Coronary artery (tissue), 2 donors: ENCODE measurements at regions not wholly inside any gene's neighbourhood (a gene's known extent, or its start where the extent isn't known, plus 50 kb on each side); places are given as distances from the start of the nearest gene placed in this dataset.
"Not testable (repeated sequence)": the region's sequence is repeated elsewhere in the genome, so short reads cannot be mapped to it uniquely, and the experiment has no call there.

Experiments
- DNase-seq: peaks from one replicate; pipeline ENCODE4 v3.0.0-alpha.2; 2017; ENCODE audit warnings: low spot score
- H3K27ac ChIP-seq, 2 donors: fragments of 200-600 bp; sonication (generic); one replicate each; pipeline ENCODE4 v1.5.1; 2016 to 2019
- H3K4me3 ChIP-seq: fragments of 200-600 bp; sonication (generic); 2 replicates; pipeline ENCODE4 v1.5.1; 2016; ENCODE audit warnings: mild to moderate bottlenecking, moderate library complexity
- TF ChIP-seq, protein P1 (sequence below): fragments of 200-600 bp; sonication (generic); IDR thresholded peaks from one replicate; pipeline ENCODE4 v1.5.1; 2019; ENCODE audit warnings: antibody characterized with exemption

DNA sequence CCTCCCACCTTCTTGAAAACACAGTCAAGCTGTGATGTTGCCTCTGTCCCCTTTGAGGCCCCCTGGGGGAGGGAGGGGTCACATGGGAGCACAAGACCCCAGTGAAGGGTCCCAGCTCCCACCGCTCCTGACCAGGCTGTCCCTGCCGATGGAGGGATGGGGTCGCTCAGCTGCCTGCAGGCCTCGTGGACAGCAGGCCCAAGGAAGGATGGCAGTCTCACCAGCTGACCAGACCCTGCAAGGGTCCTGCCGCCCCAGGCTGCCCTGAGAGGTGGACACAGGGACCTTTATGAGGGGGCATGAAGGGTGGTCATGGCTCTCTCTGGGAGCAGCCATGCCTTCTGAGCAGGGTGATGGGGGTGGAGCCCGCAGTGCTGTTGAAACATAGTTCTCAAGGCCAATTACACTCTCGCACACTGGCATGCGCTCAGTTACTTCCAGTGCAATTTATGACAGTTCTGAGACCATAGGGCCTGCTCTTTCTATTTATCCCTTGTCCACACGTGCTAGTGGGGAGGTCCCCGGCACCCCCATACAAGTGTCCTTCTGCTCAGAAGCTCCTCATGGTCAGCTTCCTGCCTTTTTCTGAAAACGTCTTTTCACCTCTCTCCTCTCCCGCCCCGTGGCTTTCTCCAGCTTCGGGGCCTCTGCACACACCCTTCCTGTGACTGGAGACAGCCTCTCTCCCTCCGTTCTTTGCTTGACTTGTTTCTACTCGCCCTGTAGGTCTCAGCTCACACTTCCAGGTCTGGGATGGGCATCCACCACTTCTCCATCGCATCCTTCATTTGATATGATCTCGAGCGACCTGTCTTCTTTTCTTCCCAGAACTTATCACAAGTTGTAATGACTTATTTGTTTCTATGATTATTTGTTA, 313.1 kb downstream of the ADGRD1 start:
- Histone ChIP-seq H3K27ac (no peak overlapping the region), H3K4me3 (no peak overlapping the region)
- DNase-seq, result no peak
- TF ChIP-seq, protein P1, sequence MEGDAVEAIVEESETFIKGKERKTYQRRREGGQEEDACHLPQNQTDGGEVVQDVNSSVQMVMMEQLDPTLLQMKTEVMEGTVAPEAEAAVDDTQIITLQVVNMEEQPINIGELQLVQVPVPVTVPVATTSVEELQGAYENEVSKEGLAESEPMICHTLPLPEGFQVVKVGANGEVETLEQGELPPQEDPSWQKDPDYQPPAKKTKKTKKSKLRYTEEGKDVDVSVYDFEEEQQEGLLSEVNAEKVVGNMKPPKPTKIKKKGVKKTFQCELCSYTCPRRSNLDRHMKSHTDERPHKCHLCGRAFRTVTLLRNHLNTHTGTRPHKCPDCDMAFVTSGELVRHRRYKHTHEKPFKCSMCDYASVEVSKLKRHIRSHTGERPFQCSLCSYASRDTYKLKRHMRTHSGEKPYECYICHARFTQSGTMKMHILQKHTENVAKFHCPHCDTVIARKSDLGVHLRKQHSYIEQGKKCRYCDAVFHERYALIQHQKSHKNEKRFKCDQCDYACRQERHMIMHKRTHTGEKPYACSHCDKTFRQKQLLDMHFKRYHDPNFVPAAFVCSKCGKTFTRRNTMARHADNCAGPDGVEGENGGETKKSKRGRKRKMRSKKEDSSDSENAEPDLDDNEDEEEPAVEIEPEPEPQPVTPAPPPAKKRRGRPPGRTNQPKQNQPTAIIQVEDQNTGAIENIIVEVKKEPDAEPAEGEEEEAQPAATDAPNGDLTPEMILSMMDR, result no peak

GRCh38 chr12:131267576-131267975, 313.9 kb downstream of the ADGRD1 start:
- Histone ChIP-seq H3K4me3 (no peak overlapping the region), H3K27ac (peak overlapping the region in 1 of 2 donors; percentile 26)
- no peak for DNase-seq
- TF ChIP-seq, protein P1, result no peak

DNA sequence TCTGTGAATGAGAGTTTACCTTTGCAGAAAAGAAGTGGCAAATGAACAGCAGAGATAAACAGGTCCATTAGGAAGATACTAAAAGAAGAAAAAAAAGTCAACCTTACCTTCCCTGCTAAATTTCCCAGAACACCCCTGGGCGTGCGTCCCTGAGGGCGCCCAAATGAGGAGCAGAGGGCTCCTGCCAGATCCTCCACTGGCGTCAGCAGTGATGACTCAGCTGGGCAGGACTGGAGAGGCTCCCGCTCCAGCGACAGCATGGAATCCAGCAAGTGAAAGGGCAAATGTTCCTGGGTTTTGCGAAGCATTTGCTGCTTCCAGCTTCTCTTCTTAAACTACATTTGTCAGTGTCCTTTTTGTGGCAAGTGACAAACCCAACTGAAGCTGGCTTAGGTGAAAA, 314.4 kb downstream of the ADGRD1 start:
- peak overlapping the region in 1 of 2 donors; percentile 26 for H3K27ac ChIP-seq
- not testable (repeated sequence) for H3K4me3 ChIP-seq, DNase-seq

DNA sequence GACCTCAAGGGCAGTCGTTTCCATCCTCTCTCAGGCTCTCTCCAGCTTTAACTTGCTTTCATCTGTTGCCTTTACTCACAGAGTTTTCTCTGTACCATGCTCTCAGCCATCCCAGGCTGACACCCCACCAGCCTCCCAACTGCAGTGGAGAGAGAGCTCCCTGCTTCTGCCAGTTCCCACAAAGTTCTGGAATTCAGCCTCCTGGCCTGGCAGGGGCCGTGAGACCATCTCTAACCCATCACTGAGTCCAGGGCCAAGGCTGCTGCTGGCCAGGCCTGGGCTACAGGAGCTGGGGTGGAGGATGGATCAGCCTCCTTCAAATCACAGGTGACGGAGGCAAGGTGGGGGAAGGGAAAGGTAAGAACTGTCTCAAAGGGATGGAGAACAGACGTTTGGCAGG, 314.9 kb downstream of the ADGRD1 start:
- DNase-seq, H3K4me3 ChIP-seq, H3K27ac ChIP-seq: not testable (repeated sequence)

DNA sequence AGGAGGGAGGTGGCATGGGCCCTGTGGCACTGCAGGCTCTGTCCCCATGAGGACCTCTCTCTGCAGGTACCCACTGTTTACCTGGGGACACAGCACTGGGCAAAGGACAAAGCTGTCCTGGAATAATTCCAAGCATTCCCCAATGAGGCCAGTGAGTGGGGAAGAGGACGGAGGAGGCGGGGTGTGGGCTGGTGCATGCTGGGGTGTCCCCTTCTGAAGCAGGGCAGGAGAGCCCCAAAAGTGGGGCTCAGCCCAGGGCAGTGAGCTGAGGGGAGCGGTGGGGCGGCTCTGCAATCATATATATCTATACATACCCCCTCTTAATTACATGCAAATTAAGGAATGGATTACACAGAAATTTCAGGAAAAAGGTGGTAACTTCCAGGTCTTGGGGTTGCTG, 315.8 kb downstream of the ADGRD1 start:
- H3K27ac ChIP-seq, result no peak overlapping the region
- DNase-seq, result no peak
- TF ChIP-seq, protein P1, result no peak
- H3K4me3 ChIP-seq, result no peak overlapping the region

- H3K4me3 ChIP-seq, DNase-seq, H3K27ac ChIP-seq: not testable (repeated sequence)
These were observed 316.3 kb downstream of the ADGRD1 start for GRCh38 chr12:131269977-131270376.

DNA sequence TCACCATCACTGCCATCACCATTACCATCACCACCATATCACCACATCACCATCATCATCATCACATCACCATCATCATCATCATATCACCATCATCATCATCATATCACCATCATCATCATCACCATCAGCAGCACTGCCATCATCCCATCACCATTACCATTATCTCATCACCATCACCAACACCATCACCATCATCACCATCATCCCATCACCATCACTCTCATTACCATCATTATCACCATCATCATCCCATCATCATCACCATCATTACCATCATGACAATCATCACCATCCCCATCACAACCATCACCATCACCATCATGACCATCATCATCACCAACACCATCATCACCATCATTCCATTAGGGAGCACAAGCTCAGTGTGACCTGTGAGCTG, 318.0 kb downstream of the ADGRD1 start:
- no peak overlapping the region for H3K27ac ChIP-seq
- TF ChIP-seq, protein P1, result no peak
- no peak for DNase-seq
- H3K4me3 ChIP-seq, result no peak overlapping the region

DNA sequence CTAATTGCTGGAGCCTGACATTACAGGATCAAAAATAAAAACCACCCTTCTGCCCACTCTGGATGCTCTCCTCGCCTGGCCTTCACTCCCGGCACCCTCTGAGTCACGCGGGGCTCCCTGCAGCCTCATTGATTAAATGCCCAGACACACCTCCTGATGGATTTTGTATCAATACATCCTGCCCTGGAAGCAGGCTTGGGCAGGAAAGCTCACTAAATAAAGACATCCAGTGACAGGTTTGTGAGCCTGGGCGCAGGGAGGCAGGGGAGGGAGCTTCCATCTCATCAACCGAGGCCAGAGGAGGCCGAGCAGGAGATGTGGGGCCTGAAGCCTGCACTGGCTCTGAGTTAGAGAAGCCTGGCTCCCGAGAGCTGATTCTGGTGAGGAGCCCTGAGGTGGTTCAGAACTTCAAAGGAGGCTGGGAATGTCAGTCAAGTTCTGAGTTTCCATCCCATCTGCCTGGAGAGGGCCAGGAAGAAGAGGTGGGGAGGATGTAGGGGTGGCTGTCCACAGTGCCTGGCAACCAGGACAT, 318.6 kb downstream of the ADGRD1 start:
- H3K4me3 ChIP-seq, H3K27ac ChIP-seq, DNase-seq: not testable (repeated sequence)

DNA sequence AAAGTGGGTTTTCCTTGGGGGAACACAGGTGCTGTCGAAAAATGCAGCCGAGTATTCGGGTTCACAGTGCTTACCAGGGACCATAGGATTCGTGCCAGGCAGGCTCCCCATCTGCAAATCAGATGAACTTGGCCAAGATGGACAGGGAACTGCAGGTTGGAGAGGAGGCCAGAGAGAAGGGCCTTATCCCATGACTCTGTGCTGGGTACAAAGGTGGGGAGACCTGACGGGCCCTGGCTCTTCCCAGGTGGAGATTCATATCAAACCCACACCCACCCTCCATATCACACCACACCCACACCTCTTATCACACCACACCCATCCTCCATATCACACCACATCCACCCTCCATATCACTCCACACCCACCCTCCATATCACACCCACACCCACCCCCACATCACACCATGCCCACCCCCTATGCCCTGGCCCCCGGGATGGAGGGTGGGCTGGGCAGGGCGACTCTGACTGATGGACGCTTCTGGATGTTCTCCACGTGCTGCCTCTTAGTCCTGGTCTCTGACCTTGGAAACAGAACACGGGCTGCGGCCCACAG, 319.7 kb downstream of the ADGRD1 start:
- Histone ChIP-seq H3K27ac (no peak overlapping the region), H3K4me3 (no peak overlapping the region)
- TF ChIP-seq, protein P1, result no peak
- no peak for DNase-seq
